HUES6 (cell line): ENCODE measurements at regions not wholly inside any gene's neighbourhood (a gene's known extent, or its start where the extent isn't known, plus 50 kb on each side); places are given as distances from the start of the nearest gene placed in this dataset.

ENCODE experiments used
- H3K27ac ChIP-seq: 2 replicates; pipeline ENCODE4 v1.7.0; 2013; ENCODE audit warnings: low read depth, mild to moderate bottlenecking, low read length, inconsistent platforms
- H3K27me3 ChIP-seq: 2 replicates; pipeline ENCODE4 v1.6.1; 2013; ENCODE audit warnings: low read length; ENCODE audit not compliant: control insufficient read depth, insufficient read depth
- H3K36me3 ChIP-seq: 2 replicates; pipeline ENCODE4 v1.6.1; 2013; ENCODE audit warnings: low read length; ENCODE audit not compliant: control insufficient read depth, insufficient read depth
- H3K4me1 ChIP-seq: 2 replicates; pipeline ENCODE4 v1.6.1; 2013; ENCODE audit warnings: low read length; ENCODE audit not compliant: control insufficient read depth, insufficient read depth
- H3K4me3 ChIP-seq: 2 replicates; pipeline ENCODE4 v1.5.1; 2013; ENCODE audit warnings: low read depth, low read length
- H3K9ac ChIP-seq: one replicate; pipeline ENCODE4 v1.6.1; 2013; ENCODE audit warnings: mild to moderate bottlenecking, low read length
- H3K9me3 ChIP-seq: 2 replicates; pipeline ENCODE4 v1.6.1; 2013; ENCODE audit warnings: low read depth, low read length; ENCODE audit not compliant: control insufficient read depth, insufficient read depth

- H3K9me3 ChIP-seq: peaks cover 13% of the 10 kb centered on the region
- H3K4me3 ChIP-seq: no peak overlapping the region
- no peak overlapping the region for H3K9ac ChIP-seq
- H3K4me1 ChIP-seq: 0 out of 2 replicates have a peak, but pooled peaks cover 3% of the 10 kb centered on the region
- H3K27me3 ChIP-seq: no peaks in the 10 kb centered on the region
- no peaks in the 10 kb centered on the region for H3K36me3 ChIP-seq
- no peak overlapping the region for H3K27ac ChIP-seq
Measured at GRCh38 chr12:115400011-115400410, 716.0 kb upstream of the TBX3 start.

- Histone ChIP-seq H3K27ac (no peak overlapping the region), H3K4me1 (0 out of 2 replicates have a peak, but pooled peaks cover 3% of the 10 kb centered on the region)
Measured at GRCh38 chr12:115398311-115398781, 714.4 kb upstream of the TBX3 start.

GRCh38 chr12:115396567-115396966, 712.6 kb upstream of the TBX3 start:
- no peaks in the 10 kb centered on the region for H3K27me3 ChIP-seq
- H3K9ac ChIP-seq: no peak overlapping the region
- H3K4me3 ChIP-seq: no peak overlapping the region
- H3K4me1 ChIP-seq: 0 out of 2 replicates have a peak, but pooled peaks cover 3% of the 10 kb centered on the region
- H3K36me3 ChIP-seq: no peaks in the 10 kb centered on the region
- peaks cover 13% of the 10 kb centered on the region for H3K9me3 ChIP-seq
- H3K27ac ChIP-seq: no peak overlapping the region

More at GRCh38 chr12:115398311-115398781, 714.4 kb upstream of the TBX3 start:
- Histone ChIP-seq H3K4me3 (no peak overlapping the region), H3K9me3 (peaks cover 13% of the 10 kb centered on the region), H3K36me3 (no peaks in the 10 kb centered on the region), H3K9ac (no peak overlapping the region), H3K27me3 (no peaks in the 10 kb centered on the region)

GRCh38 chr12:115394496-115395220, 710.7 kb upstream of the TBX3 start:
- H3K4me3 ChIP-seq: no peak overlapping the region

GRCh38 chr12:115388139-115388538, 704.2 kb upstream of the TBX3 start:
- Histone ChIP-seq H3K36me3 (no peaks in the 10 kb centered on the region), H3K9ac (no peak overlapping the region), H3K27ac (no peak overlapping the region), H3K4me3 (no peak overlapping the region), H3K9me3 (no peaks in the 10 kb centered on the region; the same call in 1 of the 2 replicates), H3K4me1 (no peaks in the 10 kb centered on the region), H3K27me3 (no peaks in the 10 kb centered on the region)

More at GRCh38 chr12:115394496-115395220, 710.7 kb upstream of the TBX3 start:
- Histone ChIP-seq H3K9me3 (peaks cover 13% of the 10 kb centered on the region), H3K27me3 (no peaks in the 10 kb centered on the region), H3K36me3 (no peaks in the 10 kb centered on the region), H3K4me1 (0 out of 2 replicates have a peak, but pooled peaks cover 3% of the 10 kb centered on the region), H3K27ac (no peak overlapping the region), H3K9ac (no peak overlapping the region)

- Histone ChIP-seq H3K9ac (no peak overlapping the region), H3K4me3 (no peak overlapping the region), H3K9me3 (no peaks in the 10 kb centered on the region; the same call in 1 of the 2 replicates), H3K27me3 (no peaks in the 10 kb centered on the region), H3K4me1 (no peaks in the 10 kb centered on the region), H3K27ac (no peak overlapping the region), H3K36me3 (no peaks in the 10 kb centered on the region)
Measured at GRCh38 chr12:115387467-115387901, 703.5 kb upstream of the TBX3 start.

- H3K9me3 ChIP-seq: no peaks in the 10 kb centered on the region; the same call in 1 of the 2 replicates
- no peaks in the 10 kb centered on the region for H3K4me1 ChIP-seq
- no peak overlapping the region for H3K9ac ChIP-seq
- H3K27me3 ChIP-seq: no peaks in the 10 kb centered on the region
- no peaks in the 10 kb centered on the region for H3K36me3 ChIP-seq
- H3K27ac ChIP-seq: no peak overlapping the region
- H3K4me3 ChIP-seq: no peak overlapping the region
Measured at GRCh38 chr12:115386946-115387345, 703.0 kb upstream of the TBX3 start.

GRCh38 chr12:115385141-115385540, 701.2 kb upstream of the TBX3 start:
- no peaks in the 10 kb centered on the region for H3K27me3 ChIP-seq
- no peaks in the 10 kb centered on the region for H3K4me1 ChIP-seq
- H3K4me3 ChIP-seq: no peak overlapping the region
- no peak overlapping the region for H3K9ac ChIP-seq
- no peaks in the 10 kb centered on the region for H3K36me3 ChIP-seq
- no peak overlapping the region for H3K27ac ChIP-seq
- H3K9me3 ChIP-seq: no peaks in the 10 kb centered on the region

- no peak overlapping the region for H3K4me3 ChIP-seq
- no peak overlapping the region for H3K9ac ChIP-seq
- H3K4me1 ChIP-seq: no peaks in the 10 kb centered on the region
- H3K27me3 ChIP-seq: no peaks in the 10 kb centered on the region
- H3K27ac ChIP-seq: no peak overlapping the region
- no peaks in the 10 kb centered on the region for H3K9me3 ChIP-seq
- H3K36me3 ChIP-seq: no peaks in the 10 kb centered on the region
Measured at GRCh38 chr12:115384391-115384790, 700.4 kb upstream of the TBX3 start.

- no peaks in the 10 kb centered on the region for H3K27me3 ChIP-seq
- no peaks in the 10 kb centered on the region for H3K9me3 ChIP-seq
- no peaks in the 10 kb centered on the region for H3K4me1 ChIP-seq
- no peak overlapping the region for H3K9ac ChIP-seq
- no peak overlapping the region for H3K27ac ChIP-seq
- no peaks in the 10 kb centered on the region for H3K36me3 ChIP-seq
- no peak overlapping the region for H3K4me3 ChIP-seq
Measured at GRCh38 chr12:115383668-115384067, 699.7 kb upstream of the TBX3 start.

GRCh38 chr12:115382681-115383080, 698.7 kb upstream of the TBX3 start:
- H3K4me1 ChIP-seq: no peaks in the 10 kb centered on the region
- H3K9ac ChIP-seq: no peak overlapping the region
- no peak overlapping the region for H3K27ac ChIP-seq
- no peaks in the 10 kb centered on the region for H3K9me3 ChIP-seq
- H3K36me3 ChIP-seq: no peaks in the 10 kb centered on the region
- H3K27me3 ChIP-seq: no peaks in the 10 kb centered on the region
- H3K4me3 ChIP-seq: no peak overlapping the region
